IMR-90 (cell line): ENCODE measurements at regions not wholly inside any gene's neighbourhood (a gene's known extent, or its start where the extent isn't known, plus 50 kb on each side); places are given as distances from the start of the nearest gene placed in this dataset.
A peak's percentile ranks its signal among the peaks of the same experiment; 100 is the strongest.

Experiments
- ATAC-seq: fragments of 200-7000 bp; cut with Tn5 transposase; 2 replicates; pipeline ENCODE4 v1.9.1; 2020; ENCODE audit warnings: low read depth, mild to moderate bottlenecking, moderate library complexity
- BruUV-seq: library from RNA; stranded (reverse); fragments of 400-500 nt; replicated peaks from 2 replicates; lab custom pipeline; 2021; lab: Mats Ljungman, UMichigan
- CTCF ChIA-PET: fragments of 300-600 bp; formaldehyde crosslinking; extraction: SDS; loops from one replicate; lab custom pipeline; 2021; ENCODE audit warnings: antibody characterized with exemption; lab: Yijun Ruan, JAX
- POLR2A ChIA-PET: fragments of 300-600 bp; sonication (Branson Sonifier 250); formaldehyde crosslinking; loops from one replicate; lab custom pipeline; 2022; ENCODE audit warnings: antibody characterized with exemption; ENCODE audit not compliant: unreplicated experiment; lab: Charles Lee
- DNase-seq: peaks from one replicate; pipeline ENCODE4 v3.0.0; 2013
- H2AFZ ChIP-seq: replicated peaks from 2 replicates; pipeline ENCODE3; 2013; ENCODE audit warnings: low read length, mild to moderate bottlenecking; ENCODE audit not compliant: poor library complexity
- H2AK5ac ChIP-seq: 2 replicates; pipeline ENCODE4 v1.6.1; 2013; ENCODE audit warnings: low read depth, low read length, inconsistent platforms
- H2AK9ac ChIP-seq: replicated peaks from 2 replicates; pipeline ENCODE3; 2013; ENCODE audit warnings: mild to moderate bottlenecking, low read depth, low read length, moderate library complexity; ENCODE audit not compliant: poor library complexity
- H2BK120ac ChIP-seq: 2 replicates; pipeline ENCODE4 v1.6.1; 2013; ENCODE audit warnings: low read depth, low read length, inconsistent platforms
- H2BK15ac ChIP-seq: 3 replicates; pipeline ENCODE4 v1.6.1; 2013; ENCODE audit warnings: low read depth, low read length, inconsistent platforms
- H2BK20ac ChIP-seq: 2 replicates; pipeline ENCODE4 v1.6.1; 2013; ENCODE audit warnings: low read depth, mild to moderate bottlenecking, inconsistent platforms, low read length, moderate library complexity
- H2BK5ac ChIP-seq: 2 replicates; pipeline ENCODE4 v1.6.1; 2013; ENCODE audit warnings: mild to moderate bottlenecking, low read depth, low read length, inconsistent platforms; ENCODE audit not compliant: poor library complexity, severe bottlenecking
- H3K14ac ChIP-seq: replicated peaks from 2 replicates; pipeline ENCODE4 v1.6.1; 2013; ENCODE audit warnings: low read depth, low read length, inconsistent platforms
- H3K18ac ChIP-seq: 2 replicates; pipeline ENCODE4 v1.6.1; 2013; ENCODE audit warnings: low read depth, low read length, control low read depth
- H3K23ac ChIP-seq: 2 replicates; pipeline ENCODE4 v1.6.1; 2013; ENCODE audit warnings: low read depth, low read length, inconsistent platforms
- H3K27ac ChIP-seq: 2 replicates; pipeline ENCODE4 v1.5.1; 2013; ENCODE audit warnings: mild to moderate bottlenecking, control low read depth, low read length; ENCODE audit not compliant: insufficient read depth
- H3K27me3 ChIP-seq: 2 replicates; pipeline ENCODE4 v1.6.1; 2013; ENCODE audit warnings: low read length; ENCODE audit not compliant: control insufficient read depth, insufficient read depth
- H3K36me3 ChIP-seq: 2 replicates; pipeline ENCODE4 v1.6.1; 2013; ENCODE audit warnings: low read length, mixed read lengths; ENCODE audit not compliant: control insufficient read depth, insufficient read depth
- H3K4ac ChIP-seq: 2 replicates; pipeline ENCODE4 v1.6.1; 2013; ENCODE audit warnings: low read depth, low read length, inconsistent platforms
- H3K4me1 ChIP-seq: 2 replicates; pipeline ENCODE4 v1.6.1; 2013; ENCODE audit warnings: low read length, mixed read lengths; ENCODE audit not compliant: control insufficient read depth, insufficient read depth
- H3K4me2 ChIP-seq: 2 replicates; pipeline ENCODE4 v1.6.1; 2013; ENCODE audit warnings: low read depth, mild to moderate bottlenecking, control low read depth, low read length, moderate library complexity
- H3K4me3 ChIP-seq: 2 replicates; pipeline ENCODE4 v1.5.1; 2013; ENCODE audit warnings: low read depth, mild to moderate bottlenecking, control low read depth, low read length, moderate library complexity; ENCODE audit not compliant: insufficient read depth
- H3K56ac ChIP-seq: 2 replicates; pipeline ENCODE4 v1.6.1; 2013; ENCODE audit warnings: low read length, inconsistent platforms; ENCODE audit not compliant: insufficient read depth; ENCODE audit errors: extremely low read depth
- H3K79me1 ChIP-seq, 2 experiments: 2 replicates each; pipeline ENCODE4 v1.6.1; 2013; ENCODE audit warnings: low read length in 2 of 2, inconsistent platforms in 1 of 2, low read depth in 1 of 2
- H3K9ac ChIP-seq: 2 replicates; pipeline ENCODE4 v1.6.1; 2013; ENCODE audit warnings: low read depth, low read length, control low read depth
- H3K9me1 ChIP-seq: 2 replicates; pipeline ENCODE4 v1.6.1; 2013; ENCODE audit warnings: low read length, inconsistent platforms; ENCODE audit not compliant: insufficient read depth
- H3K9me3 ChIP-seq: 2 replicates; pipeline ENCODE4 v1.6.1; 2013; ENCODE audit warnings: low read length; ENCODE audit not compliant: control insufficient read depth, insufficient read depth
- H4K20me1 ChIP-seq: 2 replicates; pipeline ENCODE4 v1.6.1; 2013; ENCODE audit warnings: low read length, inconsistent platforms; ENCODE audit not compliant: insufficient read depth
- H4K5ac ChIP-seq: 2 replicates; pipeline ENCODE4 v1.6.1; 2013; ENCODE audit warnings: mild to moderate bottlenecking, low read depth, low read length, control low read depth
- H4K8ac ChIP-seq, 2 experiments: 2 replicates each; pipeline ENCODE4 v1.6.1; 2013; ENCODE audit warnings: low read depth in 2 of 2, low read length in 2 of 2, control low read depth in 1 of 2, inconsistent platforms in 1 of 2
- H4K91ac ChIP-seq: 2 replicates; pipeline ENCODE4 v1.6.1; 2013; ENCODE audit warnings: low read depth, low read length, inconsistent platforms; ENCODE audit not compliant: insufficient read depth
- BHLHE40 ChIP-seq: fragments of 150-350 bp; IDR thresholded peaks from 2 replicates; pipeline ENCODE4 v1.6.1; 2016; ENCODE audit warnings: mild to moderate bottlenecking, low read depth, low read length
- CEBPB ChIP-seq: IDR thresholded peaks from 2 replicates; pipeline ENCODE4 v1.6.1; 2012; ENCODE audit warnings: low read depth, low read length, improper control_type of control experiment
- CHD1 ChIP-seq: IDR thresholded peaks from 2 replicates; pipeline ENCODE4 v1.6.1; 2012; ENCODE audit warnings: low read depth, low read length, improper control_type of control experiment
- MAFK ChIP-seq: IDR thresholded peaks from 2 replicates; pipeline ENCODE4 v1.6.1; 2012; ENCODE audit warnings: low read depth, low read length, improper control_type of control experiment
- MAZ ChIP-seq: IDR thresholded peaks from 2 replicates; pipeline ENCODE4 v1.6.1; 2012; ENCODE audit warnings: low read depth, mild to moderate bottlenecking, low read length, improper control_type of control experiment, moderate library complexity, borderline replicate concordance
- NFE2L2 ChIP-seq: fragments of 150-350 bp; IDR thresholded peaks from 2 replicates; pipeline ENCODE4 v1.6.1; 2016; ENCODE audit warnings: low read depth, mild to moderate bottlenecking, low read length
- RAD21 ChIP-seq: IDR thresholded peaks from 2 replicates; pipeline ENCODE4 v1.6.1; 2012; ENCODE audit warnings: low read length, improper control_type of control experiment
- RCOR1 ChIP-seq: IDR thresholded peaks from 2 replicates; pipeline ENCODE4 v1.6.1; 2012; ENCODE audit warnings: mild to moderate bottlenecking, low read length, improper control_type of control experiment; ENCODE audit not compliant: insufficient replicate concordance
- RFX5 ChIP-seq: IDR thresholded peaks from 2 replicates; pipeline ENCODE4 v1.8.0; 2012; ENCODE audit warnings: low read depth, mild to moderate bottlenecking, low read length, moderate library complexity
- SMC3 ChIP-seq: fragments of 150-350 bp; IDR thresholded peaks from 2 replicates; pipeline ENCODE4 v1.6.1; 2016; ENCODE audit warnings: low read depth, mild to moderate bottlenecking, antibody characterized with exemption, low read length, moderate library complexity
- WGBS, 2 experiments: methylation state at CpG; one replicate each; pipeline versions ENCODE4 v1.1.5 to v1.1.7; 2013; ENCODE audit warnings: missing lambda C conversion rate in 2 of 2; ENCODE audit not compliant: insufficient read length in 1 of 2; ENCODE audit errors: extremely low coverage in 2 of 2; 5-methylcytosine and 5-hydroxymethylcytosine counted together
- dilution Hi-C: fragments of 300-500 bp; cut with HindIII; formaldehyde crosslinking; loops from one replicate; pipeline ENCODE4 v1.14.3; 2018; ENCODE audit warnings: low sequenced_read_pairs; ENCODE audit not compliant: unreplicated experiment
- in situ Hi-C: fragments of 300-500 bp; cut with MboI; formaldehyde crosslinking; loops from 3 replicates; pipeline ENCODE4 v1.14.3; 2019; ENCODE audit warnings: low sequenced_read_pairs, inconsistent platforms, mixed read lengths
- intact Hi-C: fragments of 100-400 bp; cut with micrococcal nuclease; formaldehyde crosslinking; loops from 2 replicates; pipeline ENCODE4 v1.10.0; 2022
- TF ChIP-seq, protein P1 (sequence below): conservative IDR thresholded peaks from 2 replicates; pipeline ENCODE4 v1.5.1; 2012; ENCODE audit warnings: mild to moderate bottlenecking, low read depth, low read length, improper control_type of control experiment
- TF ChIP-seq, protein P2 (sequence below): fragments of 150-350 bp; IDR thresholded peaks from 2 replicates; pipeline ENCODE4 v1.6.1; 2017; ENCODE audit warnings: mild to moderate bottlenecking, antibody characterized with exemption, low read length, low read depth
- TF ChIP-seq, protein P3 (sequence below): fragments of 150-350 bp; IDR thresholded peaks from 2 replicates; pipeline ENCODE4 v1.6.1; 2016; ENCODE audit warnings: low read depth, mild to moderate bottlenecking, low read length, moderate library complexity, borderline replicate concordance

DNA sequence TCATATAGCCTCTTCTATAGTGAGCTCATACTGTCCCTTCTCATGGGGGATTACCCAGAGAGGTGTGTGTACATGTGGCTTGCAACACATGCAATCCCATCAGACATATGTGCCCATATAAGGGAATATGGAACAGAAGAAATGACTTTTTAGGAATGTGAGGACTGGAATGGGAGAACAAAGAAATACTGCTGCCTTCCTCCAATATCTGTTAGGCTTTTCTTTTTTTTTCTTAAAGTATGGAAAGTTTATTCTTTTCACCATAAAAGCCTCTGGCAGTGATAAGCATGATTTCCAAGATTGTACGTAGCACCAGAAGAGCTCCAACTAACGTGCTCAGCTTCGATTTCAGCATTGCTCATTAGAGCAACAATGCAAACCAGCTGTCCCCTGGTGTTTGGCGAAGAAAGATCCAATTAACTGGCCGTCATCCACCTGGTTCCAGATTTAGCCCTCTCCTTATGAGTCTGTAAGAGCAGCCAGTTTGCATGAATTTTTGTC lies 113.6 kb downstream of the ADCYAP1 start:
- Histone ChIP-seq H3K79me1 (no peaks in the 10 kb centered on the region), H2BK15ac (no peak overlapping the region), H2BK5ac (no peak overlapping the region), H3K23ac (no peak overlapping the region), H2BK20ac (no peak overlapping the region), H3K56ac (no peak overlapping the region), H3K9me1 (no peaks in the 10 kb centered on the region), H3K18ac (no peak overlapping the region), H3K27me3 (no peaks in the 10 kb centered on the region), H3K9me3 (peaks cover 3% of the 10 kb centered on the region; the same call in 1 of the 2 replicates), H4K91ac (no peak overlapping the region), H4K8ac (no peak overlapping the region), H2AK5ac (no peak overlapping the region), H3K4me2 (no peak overlapping the region), H2AK9ac (no peak overlapping the region), H2BK120ac (no peak overlapping the region), H3K4me1 (no peaks in the 10 kb centered on the region), H3K36me3 (no peaks in the 10 kb centered on the region), H4K20me1 (no peaks in the 10 kb centered on the region), H3K4ac (no peak overlapping the region), H3K27ac (no peak overlapping the region), H3K14ac (no peak overlapping the region), H3K9ac (no peak overlapping the region), H3K4me3 (no peak overlapping the region), H4K5ac (no peak overlapping the region), H2AFZ (no peak overlapping the region)
- CTCF ChIA-PET, result no interaction called here
- BruUV-seq, result no TSS peak
- ATAC-seq (no peak), DNase-seq (peak; percentile 10)
- intact Hi-C loops, result no loop called here
- dilution Hi-C loops, result no loop called here
- TF ChIP-seq, protein P1, sequence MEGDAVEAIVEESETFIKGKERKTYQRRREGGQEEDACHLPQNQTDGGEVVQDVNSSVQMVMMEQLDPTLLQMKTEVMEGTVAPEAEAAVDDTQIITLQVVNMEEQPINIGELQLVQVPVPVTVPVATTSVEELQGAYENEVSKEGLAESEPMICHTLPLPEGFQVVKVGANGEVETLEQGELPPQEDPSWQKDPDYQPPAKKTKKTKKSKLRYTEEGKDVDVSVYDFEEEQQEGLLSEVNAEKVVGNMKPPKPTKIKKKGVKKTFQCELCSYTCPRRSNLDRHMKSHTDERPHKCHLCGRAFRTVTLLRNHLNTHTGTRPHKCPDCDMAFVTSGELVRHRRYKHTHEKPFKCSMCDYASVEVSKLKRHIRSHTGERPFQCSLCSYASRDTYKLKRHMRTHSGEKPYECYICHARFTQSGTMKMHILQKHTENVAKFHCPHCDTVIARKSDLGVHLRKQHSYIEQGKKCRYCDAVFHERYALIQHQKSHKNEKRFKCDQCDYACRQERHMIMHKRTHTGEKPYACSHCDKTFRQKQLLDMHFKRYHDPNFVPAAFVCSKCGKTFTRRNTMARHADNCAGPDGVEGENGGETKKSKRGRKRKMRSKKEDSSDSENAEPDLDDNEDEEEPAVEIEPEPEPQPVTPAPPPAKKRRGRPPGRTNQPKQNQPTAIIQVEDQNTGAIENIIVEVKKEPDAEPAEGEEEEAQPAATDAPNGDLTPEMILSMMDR, result no peak
- TF ChIP-seq, protein P2, sequence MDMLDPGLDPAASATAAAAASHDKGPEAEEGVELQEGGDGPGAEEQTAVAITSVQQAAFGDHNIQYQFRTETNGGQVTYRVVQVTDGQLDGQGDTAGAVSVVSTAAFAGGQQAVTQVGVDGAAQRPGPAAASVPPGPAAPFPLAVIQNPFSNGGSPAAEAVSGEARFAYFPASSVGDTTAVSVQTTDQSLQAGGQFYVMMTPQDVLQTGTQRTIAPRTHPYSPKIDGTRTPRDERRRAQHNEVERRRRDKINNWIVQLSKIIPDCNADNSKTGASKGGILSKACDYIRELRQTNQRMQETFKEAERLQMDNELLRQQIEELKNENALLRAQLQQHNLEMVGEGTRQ, result no peak
- TF ChIP-seq CEBPB (no peak), SMC3 (no peak), RFX5 (no peak), RAD21 (no peak), NFE2L2 (no peak), MAZ (no peak), BHLHE40 (no peak), RCOR1 (no peak), MAFK (no peak), CHD1 (no peak)
- TF ChIP-seq, protein P3, sequence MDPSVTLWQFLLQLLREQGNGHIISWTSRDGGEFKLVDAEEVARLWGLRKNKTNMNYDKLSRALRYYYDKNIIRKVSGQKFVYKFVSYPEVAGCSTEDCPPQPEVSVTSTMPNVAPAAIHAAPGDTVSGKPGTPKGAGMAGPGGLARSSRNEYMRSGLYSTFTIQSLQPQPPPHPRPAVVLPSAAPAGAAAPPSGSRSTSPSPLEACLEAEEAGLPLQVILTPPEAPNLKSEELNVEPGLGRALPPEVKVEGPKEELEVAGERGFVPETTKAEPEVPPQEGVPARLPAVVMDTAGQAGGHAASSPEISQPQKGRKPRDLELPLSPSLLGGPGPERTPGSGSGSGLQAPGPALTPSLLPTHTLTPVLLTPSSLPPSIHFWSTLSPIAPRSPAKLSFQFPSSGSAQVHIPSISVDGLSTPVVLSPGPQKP, result no peak
- POLR2A ChIA-PET, result no interaction called here
- WGBS, 2 experiments, result 10% methylated on average over 2 of the region's 5 CpGs; no CpG with 5 or more reads in 1 of the 2 experiments
- in situ Hi-C loops, result no loop called here
